Upper lobe of left lung (tissue), 6 donors: ENCODE measurements at regions not wholly inside any gene's neighbourhood (a gene's known extent, or its start where the extent isn't known, plus 50 kb on each side); places are given as distances from the start of the nearest gene placed in this dataset.
"Not testable (repeated sequence)": the region's sequence is repeated elsewhere in the genome, so short reads cannot be mapped to it uniquely, and the experiment has no call there.

ENCODE experiments used
- ATAC-seq, 2 donors: fragments of 200-7000 bp; cut with Tn5 transposase; one replicate each; pipeline ENCODE4 v1.9.1; 2022; ENCODE audit warnings: mild to moderate bottlenecking in 2 of 2, moderate library complexity in 2 of 2; ENCODE audit not compliant: low FRiP score in 2 of 2
- DNase-seq, 2 donors: peaks; one replicate each; pipeline ENCODE4 v3.0.0-alpha.2; 2019 to 2020
- H3K27ac ChIP-seq, 4 donors: fragments of 200-600 bp; sonication (generic); one replicate each; pipeline ENCODE4 v1.5.1; 2016 to 2019
- H3K27me3 ChIP-seq, 4 donors: fragments of 200-600 bp; sonication (generic); one replicate each; pipeline ENCODE4 v1.5.1; 2017 to 2019
- H3K36me3 ChIP-seq, 4 donors: fragments of 200-600 bp; sonication (generic); one replicate each; pipeline ENCODE4 v1.5.1; 2016 to 2019
- H3K4me1 ChIP-seq, 4 donors: fragments of 200-600 bp; sonication (generic); one replicate each; pipeline ENCODE4 v1.5.1; 2018 to 2019
- H3K4me3 ChIP-seq, 4 donors: fragments of 200-600 bp; sonication (generic); one replicate each; pipeline ENCODE4 v1.5.1; 2017 to 2019; ENCODE audit warnings: mild to moderate bottlenecking in 2 of 4, moderate library complexity in 1 of 4
- H3K9me3 ChIP-seq, 4 donors: fragments of 200-600 bp; sonication (generic); one replicate each; pipeline ENCODE4 v1.5.1; 2018 to 2019
- EP300 ChIP-seq, 4 donors: sonication (generic); formaldehyde crosslinking; IDR thresholded peaks; one replicate each; pipeline ENCODE4 v1.5.1; 2017; ENCODE audit warnings: antibody characterized with exemption in 4 of 4, control low read depth in 2 of 4
- POLR2A ChIP-seq, 4 donors: fragments of 450-650 bp; IDR thresholded peaks; one replicate each; pipeline ENCODE4 v1.5.1; 2016 to 2017; ENCODE audit warnings: antibody characterized with exemption in 4 of 4, mild to moderate bottlenecking in 2 of 4
- POLR2AphosphoS5 ChIP-seq, 2 donors: sonication (generic); formaldehyde crosslinking; IDR thresholded peaks; one replicate each; pipeline ENCODE4 v1.5.1; 2017; ENCODE audit warnings: antibody characterized with exemption in 2 of 2
- WGBS, 2 donors: methylation state at CpG; one replicate each; pipeline ENCODE4 v1.1.5; 2017 to 2018; 5-methylcytosine and 5-hydroxymethylcytosine counted together
- TF ChIP-seq, protein P1 (sequence below), 6 experiments: fragments of 450-650 bp in 4 of 6; fragments of 200-600 bp in 2 of 6; sonication (generic) in 2 of 6; IDR thresholded peaks; one replicate each; pipeline ENCODE4 v1.5.1; 2016 to 2019; ENCODE audit warnings: antibody characterized with exemption in 6 of 6
- donor health status: DM: no; HTN: no; CAD: no; lungs with moderate emphysema.
- donor health status: DM: no; HTN: yes; CAD: no; lungs with severe emphysema.

GRCh38 chrX:51257490-51257889, 75.1 kb upstream of the NUDT10 start:
- ATAC-seq (no peak), DNase-seq (no peak)
- Histone ChIP-seq H3K9me3 (no peaks in the 10 kb centered on the region), H3K27me3 (no peaks in the 10 kb centered on the region), H3K36me3 (no peaks in the 10 kb centered on the region), H3K4me3 (no peak overlapping the region), H3K4me1 (no peaks in the 10 kb centered on the region), H3K27ac (no peak overlapping the region)
- TF ChIP-seq POLR2AphosphoS5 (IDR thresholded peaks at IDR 0.05) = no peak

GRCh38 chrX:51262271-51262670, 70.4 kb upstream of the NUDT10 start:
- ATAC-seq, H3K9me3 ChIP-seq, H3K27me3 ChIP-seq, H3K4me1 ChIP-seq, H3K4me3 ChIP-seq, DNase-seq, H3K36me3 ChIP-seq, H3K27ac ChIP-seq: not testable (repeated sequence)
- WGBS, 2 donors = 87% methylated on average over 13 of the region's 13 CpGs; no CpG with 5 or more reads in 1 of the 2 donors

- no peak for TF ChIP-seq POLR2A (IDR thresholded peaks at IDR 0.05)
- TF ChIP-seq POLR2AphosphoS5 (IDR thresholded peaks at IDR 0.05) = no peak
- DNase-seq (no peak), ATAC-seq (no peak)
- WGBS, 2 donors = 60 to 87% methylated on average over 2 of the region's 2 CpGs
- Histone ChIP-seq H3K4me1 (no peaks in the 10 kb centered on the region), H3K27ac (no peak overlapping the region), H3K36me3 (no peaks in the 10 kb centered on the region), H3K27me3 (no peaks in the 10 kb centered on the region), H3K4me3 (no peak overlapping the region), H3K9me3 (no peaks in the 10 kb centered on the region)
Observed at GRCh38 chrX:51272638-51273037, 60.0 kb upstream of the NUDT10 start.

DNA sequence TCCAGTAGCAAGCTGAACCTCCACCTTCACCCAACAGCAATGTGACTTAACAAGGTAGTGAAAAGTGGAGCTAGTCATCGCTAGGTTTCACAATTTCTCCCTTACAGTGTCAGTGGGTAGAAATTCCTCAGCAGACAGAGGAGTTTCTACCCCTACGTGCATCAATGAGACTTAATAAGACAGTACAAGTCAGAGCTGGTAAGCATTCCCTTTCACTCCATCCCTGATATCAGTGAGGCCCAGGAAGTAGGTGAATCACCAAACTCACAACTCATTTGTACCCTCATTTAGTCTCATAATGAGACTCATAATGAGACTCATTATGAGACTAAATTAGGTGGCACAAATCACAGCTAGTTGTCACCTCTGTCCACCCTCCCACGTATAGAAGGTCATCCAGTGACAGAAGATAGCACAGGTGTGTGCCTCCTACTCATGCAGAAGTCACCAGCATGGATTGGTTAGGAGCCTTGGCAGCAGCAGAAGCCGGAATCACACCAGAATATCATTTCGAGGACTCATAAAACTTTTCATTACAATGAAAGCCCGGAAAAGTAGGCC, 50.8 kb upstream of the NUDT10 start:
- ATAC-seq = no peak
- no peaks in the 10 kb centered on the region for H3K9me3 ChIP-seq
- 71 to 90% methylated on average over 5 to 6 of the region's 6 CpGs for WGBS, 2 donors
- no peak overlapping the region for H3K27ac ChIP-seq
- H3K36me3 ChIP-seq = no peaks in the 10 kb centered on the region
- DNase-seq = no peak
- no peak overlapping the region for H3K4me3 ChIP-seq
- no peaks in the 10 kb centered on the region for H3K4me1 ChIP-seq
- H3K27me3 ChIP-seq = no peaks in the 10 kb centered on the region
- TF ChIP-seq, protein P1, sequence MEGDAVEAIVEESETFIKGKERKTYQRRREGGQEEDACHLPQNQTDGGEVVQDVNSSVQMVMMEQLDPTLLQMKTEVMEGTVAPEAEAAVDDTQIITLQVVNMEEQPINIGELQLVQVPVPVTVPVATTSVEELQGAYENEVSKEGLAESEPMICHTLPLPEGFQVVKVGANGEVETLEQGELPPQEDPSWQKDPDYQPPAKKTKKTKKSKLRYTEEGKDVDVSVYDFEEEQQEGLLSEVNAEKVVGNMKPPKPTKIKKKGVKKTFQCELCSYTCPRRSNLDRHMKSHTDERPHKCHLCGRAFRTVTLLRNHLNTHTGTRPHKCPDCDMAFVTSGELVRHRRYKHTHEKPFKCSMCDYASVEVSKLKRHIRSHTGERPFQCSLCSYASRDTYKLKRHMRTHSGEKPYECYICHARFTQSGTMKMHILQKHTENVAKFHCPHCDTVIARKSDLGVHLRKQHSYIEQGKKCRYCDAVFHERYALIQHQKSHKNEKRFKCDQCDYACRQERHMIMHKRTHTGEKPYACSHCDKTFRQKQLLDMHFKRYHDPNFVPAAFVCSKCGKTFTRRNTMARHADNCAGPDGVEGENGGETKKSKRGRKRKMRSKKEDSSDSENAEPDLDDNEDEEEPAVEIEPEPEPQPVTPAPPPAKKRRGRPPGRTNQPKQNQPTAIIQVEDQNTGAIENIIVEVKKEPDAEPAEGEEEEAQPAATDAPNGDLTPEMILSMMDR (IDR thresholded peaks at IDR 0.05) = no peak
- TF ChIP-seq POLR2AphosphoS5 (IDR thresholded peaks at IDR 0.05) (no peak), POLR2A (IDR thresholded peaks at IDR 0.05) (no peak), EP300 (IDR thresholded peaks at IDR 0.05) (no peak)
